ENCODE measurements at regions not wholly inside any gene's neighbourhood (a gene's known extent, or its start where the extent isn't known, plus 50 kb on each side); places are given as distances from the start of the nearest gene placed in this dataset.

GRCh38 chr17:11140043-11140442, 101.0 kb upstream of the SHISA6 start:
- intact Hi-C loops (cut with DNase I) = no loop called here
- H3K36me3 ChIP-seq = no peaks in the 10 kb centered on the region
- no peak for DNase-seq
- no peaks in the 10 kb centered on the region for H3K4me1 ChIP-seq (ENCODE audit: insufficient read depth)
- no peak overlapping the region for H3K4me3 ChIP-seq
- H3K27me3 ChIP-seq = no peaks in the 10 kb centered on the region
- TF ChIP-seq CTCF (IDR thresholded peaks at IDR 0.05) (no peak), POLR2A (IDR thresholded peaks at IDR 0.05) (no peak), EP300 (IDR thresholded peaks at IDR 0.05) (no peak)
- no peaks in the 10 kb centered on the region for H3K9me3 ChIP-seq
- 12 to 19% (median 16%) methylated on average over 1 of the region's 1 CpG for WGBS, 3 donors
- H3K27ac ChIP-seq = no peak overlapping the region

GRCh38 chr17:11138023-11138422, 103.0 kb upstream of the SHISA6 start:
- TF ChIP-seq POLR2A (IDR thresholded peaks at IDR 0.05) (no peak), EP300 (IDR thresholded peaks at IDR 0.05) (no peak), CTCF (IDR thresholded peaks at IDR 0.05) (no peak)
- Histone ChIP-seq H3K27ac (no peak overlapping the region), H3K4me3 (no peak overlapping the region), H3K27me3 (no peaks in the 10 kb centered on the region), H3K36me3 (no peaks in the 10 kb centered on the region), H3K9me3 (no peaks in the 10 kb centered on the region), H3K4me1 (ENCODE audit: insufficient read depth) (no peaks in the 10 kb centered on the region)
- no peak for DNase-seq
- intact Hi-C loops (cut with DNase I) = no loop called here
- 42 to 60% (median 54%) methylated on average over 5 of the region's 5 CpGs for WGBS, 3 donors

- no peak for DNase-seq
- no peak overlapping the region for H3K27ac ChIP-seq
- no peaks in the 10 kb centered on the region for H3K9me3 ChIP-seq
- no peaks in the 10 kb centered on the region for H3K36me3 ChIP-seq
- H3K4me1 ChIP-seq (ENCODE audit: insufficient read depth) = no peaks in the 10 kb centered on the region
- no peaks in the 10 kb centered on the region for H3K27me3 ChIP-seq
- intact Hi-C loops (cut with DNase I) = no loop called here
- 92 to 96% (median 92%) methylated on average over 1 of the region's 1 CpG for WGBS, 3 donors
- TF ChIP-seq POLR2A (IDR thresholded peaks at IDR 0.05) (no peak), CTCF (IDR thresholded peaks at IDR 0.05) (no peak), EP300 (IDR thresholded peaks at IDR 0.05) (no peak)
- H3K4me3 ChIP-seq = no peak overlapping the region
Measured at GRCh38 chr17:11135819-11136218, 105.2 kb upstream of the SHISA6 start.

- intact Hi-C loops (cut with DNase I) = no loop called here
- no peak for TF ChIP-seq POLR2A (IDR thresholded peaks at IDR 0.05)
- TF ChIP-seq EP300 (IDR thresholded peaks at IDR 0.05) = no peak
- TF ChIP-seq CTCF (IDR thresholded peaks at IDR 0.05) = no peak
- 37 to 44% (median 44%) methylated on average over 4 of the region's 4 CpGs for WGBS, 3 donors
- no peak overlapping the region for H3K27ac ChIP-seq
- no peaks in the 10 kb centered on the region for H3K36me3 ChIP-seq
- no peaks in the 10 kb centered on the region for H3K4me1 ChIP-seq (ENCODE audit: insufficient read depth)
- H3K9me3 ChIP-seq = no peaks in the 10 kb centered on the region
- no peaks in the 10 kb centered on the region for H3K27me3 ChIP-seq
- DNase-seq = no peak
- no peak overlapping the region for H3K4me3 ChIP-seq
Measured at GRCh38 chr17:11130367-11130766, 110.6 kb upstream of the SHISA6 start.

GRCh38 chr17:11122908-11123307, 118.1 kb upstream of the SHISA6 start:
- peak in 2 of 5 donors; percentile 8 to 38 for DNase-seq
- intact Hi-C loops (cut with DNase I) = no loop called here
- no peaks in the 10 kb centered on the region for H3K9me3 ChIP-seq
- H3K36me3 ChIP-seq = no peaks in the 10 kb centered on the region
- WGBS, 3 donors = 27 to 36% (median 34%) methylated on average over 5 of the region's 5 CpGs
- H3K4me3 ChIP-seq = no peak overlapping the region
- TF ChIP-seq POLR2A (IDR thresholded peaks at IDR 0.05) (no peak), CTCF (IDR thresholded peaks at IDR 0.05) (no peak), EP300 (IDR thresholded peaks at IDR 0.05) (no peak)
- H3K4me1 ChIP-seq (ENCODE audit: insufficient read depth) = no peaks in the 10 kb centered on the region
- no peaks in the 10 kb centered on the region for H3K27me3 ChIP-seq
- H3K27ac ChIP-seq = no peak overlapping the region

Measured in ovary (tissue), 7 donors.